ENCODE measurements at regions not wholly inside any gene's neighbourhood (a gene's known extent, or its start where the extent isn't known, plus 50 kb on each side); places are given as distances from the start of the nearest gene placed in this dataset.

GRCh38 chr2:6031200-6031867 is 339.1 kb downstream of the SOX11 start:
- 45% methylated on average over 5 of the region's 5 CpGs for WGBS (ENCODE audit: insufficient coverage, low coverage, low lambda C conversion rate, missing lambda C conversion rate)
- Histone ChIP-seq H3K27me3 (no peaks in the 10 kb centered on the region), H3K4me1 (no peaks in the 10 kb centered on the region), H3K36me3 (no peaks in the 10 kb centered on the region), H3K27ac (no peak overlapping the region), H3K4me3 (no peak overlapping the region), H3K9me3 (no peaks in the 10 kb centered on the region)
- DNase-seq (no peak), ATAC-seq (no peak)
- intact Hi-C loops (cut with DNase I) = no loop called here
- no peak for TF ChIP-seq POLR2A (IDR thresholded peaks at IDR 0.05)
- TF ChIP-seq, protein P1, sequence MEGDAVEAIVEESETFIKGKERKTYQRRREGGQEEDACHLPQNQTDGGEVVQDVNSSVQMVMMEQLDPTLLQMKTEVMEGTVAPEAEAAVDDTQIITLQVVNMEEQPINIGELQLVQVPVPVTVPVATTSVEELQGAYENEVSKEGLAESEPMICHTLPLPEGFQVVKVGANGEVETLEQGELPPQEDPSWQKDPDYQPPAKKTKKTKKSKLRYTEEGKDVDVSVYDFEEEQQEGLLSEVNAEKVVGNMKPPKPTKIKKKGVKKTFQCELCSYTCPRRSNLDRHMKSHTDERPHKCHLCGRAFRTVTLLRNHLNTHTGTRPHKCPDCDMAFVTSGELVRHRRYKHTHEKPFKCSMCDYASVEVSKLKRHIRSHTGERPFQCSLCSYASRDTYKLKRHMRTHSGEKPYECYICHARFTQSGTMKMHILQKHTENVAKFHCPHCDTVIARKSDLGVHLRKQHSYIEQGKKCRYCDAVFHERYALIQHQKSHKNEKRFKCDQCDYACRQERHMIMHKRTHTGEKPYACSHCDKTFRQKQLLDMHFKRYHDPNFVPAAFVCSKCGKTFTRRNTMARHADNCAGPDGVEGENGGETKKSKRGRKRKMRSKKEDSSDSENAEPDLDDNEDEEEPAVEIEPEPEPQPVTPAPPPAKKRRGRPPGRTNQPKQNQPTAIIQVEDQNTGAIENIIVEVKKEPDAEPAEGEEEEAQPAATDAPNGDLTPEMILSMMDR (IDR thresholded peaks at IDR 0.05) = no peak

DNA sequence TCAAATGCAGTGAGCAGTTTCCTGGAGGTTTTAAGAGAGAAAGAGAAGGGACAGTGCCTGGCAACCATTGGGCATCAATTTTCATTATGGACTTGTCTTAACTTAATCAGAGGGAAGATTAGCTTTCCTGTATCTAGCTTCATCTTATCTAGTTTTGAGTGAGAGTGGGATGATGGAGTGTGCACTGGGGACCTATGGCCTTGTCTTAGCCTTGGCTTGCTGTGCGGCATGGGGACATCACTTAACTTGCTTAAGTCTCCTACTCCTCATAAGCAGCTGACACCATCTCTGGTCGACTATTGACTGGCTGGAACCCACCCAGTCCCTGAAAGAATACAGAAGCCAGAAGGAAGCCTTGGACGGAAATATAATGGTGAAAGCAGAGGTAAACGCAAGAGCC is 344.0 kb downstream of the SOX11 start:
- Histone ChIP-seq H3K27ac (no peak overlapping the region), H3K36me3 (no peaks in the 10 kb centered on the region), H3K27me3 (no peaks in the 10 kb centered on the region), H3K9me3 (no peaks in the 10 kb centered on the region), H3K4me3 (no peak overlapping the region), H3K4me1 (no peaks in the 10 kb centered on the region)
- intact Hi-C loops (cut with DNase I) = no loop called here
- WGBS (ENCODE audit: insufficient coverage, low coverage, low lambda C conversion rate, missing lambda C conversion rate) = 38% methylated on average over 4 of the region's 4 CpGs
- ATAC-seq = no peak
- TF ChIP-seq, protein P1 (IDR thresholded peaks at IDR 0.05) = no peak
- TF ChIP-seq POLR2A (IDR thresholded peaks at IDR 0.05) = no peak
- no peak for DNase-seq

DNA sequence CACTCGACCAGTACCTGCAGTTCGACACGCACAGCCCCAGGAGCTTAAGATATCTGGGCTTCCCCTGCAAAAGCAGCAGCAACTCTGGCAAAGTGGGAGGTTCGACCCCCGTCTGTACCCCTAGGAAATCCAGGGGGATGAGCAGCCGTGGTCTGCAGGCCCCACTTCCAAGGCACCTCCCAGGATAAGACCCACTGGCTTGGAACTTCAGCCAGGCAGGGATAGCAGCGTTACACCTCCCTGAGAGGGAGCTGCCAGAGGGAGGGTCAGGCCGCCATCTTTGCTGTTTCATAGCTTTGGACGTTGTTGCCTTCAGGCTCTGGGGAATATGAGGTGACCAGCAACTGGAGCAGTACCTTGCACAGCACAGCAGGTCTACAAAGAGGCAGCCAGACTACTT is 351.1 kb downstream of the SOX11 start:
- ATAC-seq (no peak), DNase-seq (no peak)
- no peak overlapping the region for H3K27ac ChIP-seq
- no peaks in the 10 kb centered on the region for H3K9me3 ChIP-seq
- intact Hi-C loops (cut with DNase I) = no loop called here
- no peaks in the 10 kb centered on the region for H3K27me3 ChIP-seq
- no peaks in the 10 kb centered on the region for H3K4me1 ChIP-seq
- 48% methylated on average over 3 of the region's 9 CpGs for WGBS (ENCODE audit: insufficient coverage, low coverage, low lambda C conversion rate, missing lambda C conversion rate)
- TF ChIP-seq, protein P1 (IDR thresholded peaks at IDR 0.05) = no peak
- TF ChIP-seq POLR2A (IDR thresholded peaks at IDR 0.05) = no peak
- no peaks in the 10 kb centered on the region for H3K36me3 ChIP-seq
- no peak overlapping the region for H3K4me3 ChIP-seq

GRCh38 chr2:6052649-6053048 is 360.5 kb downstream of the SOX11 start:
- WGBS (ENCODE audit: insufficient coverage, low coverage, low lambda C conversion rate, missing lambda C conversion rate) = 60% methylated on average over 8 of the region's 8 CpGs
- TF ChIP-seq, protein P1 (IDR thresholded peaks at IDR 0.05) = no peak
- TF ChIP-seq POLR2A (IDR thresholded peaks at IDR 0.05) = no peak
- no peaks in the 10 kb centered on the region for H3K9me3 ChIP-seq
- DNase-seq (no peak), ATAC-seq (no peak)
- intact Hi-C loops (cut with DNase I) = no loop called here
- H3K27me3 ChIP-seq = no peaks in the 10 kb centered on the region
- no peak overlapping the region for H3K4me3 ChIP-seq
- H3K27ac ChIP-seq = no peak overlapping the region
- H3K4me1 ChIP-seq = no peaks in the 10 kb centered on the region
- no peaks in the 10 kb centered on the region for H3K36me3 ChIP-seq

- intact Hi-C loops (cut with DNase I) = no loop called here
- no peaks in the 10 kb centered on the region for H3K36me3 ChIP-seq
- DNase-seq (no peak), ATAC-seq (no peak)
- H3K9me3 ChIP-seq = no peaks in the 10 kb centered on the region
- no peaks in the 10 kb centered on the region for H3K27me3 ChIP-seq
- no peaks in the 10 kb centered on the region for H3K4me1 ChIP-seq
- H3K27ac ChIP-seq = no peak overlapping the region
- H3K4me3 ChIP-seq = no peak overlapping the region
- WGBS (ENCODE audit: insufficient coverage, low coverage, low lambda C conversion rate, missing lambda C conversion rate) = 15% methylated on average over 5 of the region's 5 CpGs
- TF ChIP-seq, protein P1 (IDR thresholded peaks at IDR 0.05) = no peak
These were observed 361.6 kb downstream of the SOX11 start for GRCh38 chr2:6053743-6054142.

Measured in right lobe of liver (tissue), 6 donors.